ENCODE measurements at regions not wholly inside any gene's neighbourhood (a gene's known extent, or its start where the extent isn't known, plus 50 kb on each side); places are given as distances from the start of the nearest gene placed in this dataset.

DNA sequence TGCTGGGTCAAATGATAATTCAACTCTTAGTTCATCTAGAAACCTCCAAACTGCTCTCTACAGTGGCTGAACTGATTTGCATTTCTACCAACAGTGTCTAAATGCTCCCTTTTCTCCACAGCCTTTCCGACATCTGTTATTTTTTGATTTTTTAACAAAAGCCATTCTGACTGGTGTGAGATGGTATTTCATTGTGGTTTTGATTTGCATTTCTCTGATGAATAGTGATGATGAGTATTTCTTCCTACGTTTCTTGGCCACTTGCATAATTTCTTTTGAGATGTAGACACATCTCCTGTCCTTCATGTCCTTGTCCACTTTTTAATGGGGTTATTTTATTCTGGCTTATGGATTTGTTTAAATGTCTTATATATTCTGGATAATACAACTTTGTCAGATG, 298.2 kb upstream of the ARSJ start:
- TF ChIP-seq, protein P1, sequence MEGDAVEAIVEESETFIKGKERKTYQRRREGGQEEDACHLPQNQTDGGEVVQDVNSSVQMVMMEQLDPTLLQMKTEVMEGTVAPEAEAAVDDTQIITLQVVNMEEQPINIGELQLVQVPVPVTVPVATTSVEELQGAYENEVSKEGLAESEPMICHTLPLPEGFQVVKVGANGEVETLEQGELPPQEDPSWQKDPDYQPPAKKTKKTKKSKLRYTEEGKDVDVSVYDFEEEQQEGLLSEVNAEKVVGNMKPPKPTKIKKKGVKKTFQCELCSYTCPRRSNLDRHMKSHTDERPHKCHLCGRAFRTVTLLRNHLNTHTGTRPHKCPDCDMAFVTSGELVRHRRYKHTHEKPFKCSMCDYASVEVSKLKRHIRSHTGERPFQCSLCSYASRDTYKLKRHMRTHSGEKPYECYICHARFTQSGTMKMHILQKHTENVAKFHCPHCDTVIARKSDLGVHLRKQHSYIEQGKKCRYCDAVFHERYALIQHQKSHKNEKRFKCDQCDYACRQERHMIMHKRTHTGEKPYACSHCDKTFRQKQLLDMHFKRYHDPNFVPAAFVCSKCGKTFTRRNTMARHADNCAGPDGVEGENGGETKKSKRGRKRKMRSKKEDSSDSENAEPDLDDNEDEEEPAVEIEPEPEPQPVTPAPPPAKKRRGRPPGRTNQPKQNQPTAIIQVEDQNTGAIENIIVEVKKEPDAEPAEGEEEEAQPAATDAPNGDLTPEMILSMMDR (conservative IDR thresholded peaks at IDR 0.05) = no peak
- TF ChIP-seq ZFX (IDR thresholded peaks at IDR 0.05) = no peak
- no peak overlapping the region for H3K27ac ChIP-seq

DNA sequence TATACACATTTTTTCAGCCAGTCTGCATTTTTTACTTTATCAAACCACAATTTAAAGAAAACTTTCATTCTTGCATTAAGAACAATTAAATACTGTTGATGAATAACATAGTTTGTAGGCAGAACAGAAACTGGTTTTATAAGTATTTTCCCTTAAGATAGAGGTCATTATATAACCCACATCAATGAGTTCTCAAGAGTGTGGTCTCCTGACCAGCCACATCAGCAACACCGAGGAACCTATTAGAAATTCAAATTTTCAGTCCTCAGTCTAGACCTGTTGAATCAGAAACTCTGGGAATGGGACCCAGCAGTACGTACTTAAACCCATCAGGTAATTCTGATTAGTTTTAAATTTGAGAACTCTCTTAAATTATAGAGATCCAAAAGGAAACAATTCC, 299.6 kb upstream of the ARSJ start:
- TF ChIP-seq, protein P1 (conservative IDR thresholded peaks at IDR 0.05) = no peak
- TF ChIP-seq ZFX (IDR thresholded peaks at IDR 0.05) = no peak
- H3K27ac ChIP-seq = no peak overlapping the region

DNA sequence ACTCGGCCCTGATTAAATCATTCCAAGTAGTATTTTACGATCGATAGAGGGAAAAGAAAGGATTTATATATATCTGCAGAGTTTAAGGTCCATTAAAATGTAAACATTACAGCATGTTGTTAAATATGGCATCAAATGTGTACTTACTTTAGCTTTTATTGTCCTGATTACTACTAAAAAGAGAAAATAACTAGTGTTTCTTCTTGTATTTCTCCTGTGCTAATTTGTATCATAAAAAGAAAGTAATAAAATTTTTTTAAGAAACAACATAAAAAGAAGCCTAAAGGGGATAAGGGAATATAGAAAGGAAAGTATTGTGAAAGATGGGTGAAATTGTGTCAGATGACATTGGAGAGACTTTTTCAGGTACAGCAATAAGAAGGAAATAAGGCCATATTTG, 300.3 kb upstream of the ARSJ start:
- H3K27ac ChIP-seq = no peak overlapping the region
- TF ChIP-seq, protein P1 (conservative IDR thresholded peaks at IDR 0.05) = no peak
- no peak for TF ChIP-seq ZFX (IDR thresholded peaks at IDR 0.05)

DNA sequence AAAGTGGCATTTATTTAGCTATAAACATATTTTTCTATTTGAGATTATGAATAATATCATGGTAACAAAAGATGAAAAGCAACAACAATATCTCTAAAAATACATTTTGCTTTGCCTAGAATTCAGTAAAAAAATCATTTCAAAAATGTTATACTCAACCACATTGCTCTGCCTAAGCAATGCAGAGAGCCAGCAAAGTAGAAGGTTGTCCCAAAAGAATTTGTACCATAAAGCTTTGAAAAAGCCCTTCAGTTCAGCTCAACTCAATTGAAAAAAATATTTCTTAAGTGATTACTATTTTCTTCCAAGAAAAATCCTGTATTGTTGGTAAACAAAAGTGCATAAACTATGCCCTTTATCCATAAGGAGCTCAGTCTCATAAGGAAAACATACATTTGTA, 301.2 kb upstream of the ARSJ start:
- H3K27ac ChIP-seq = no peak overlapping the region
- TF ChIP-seq, protein P1 (conservative IDR thresholded peaks at IDR 0.05) = no peak
- TF ChIP-seq ZFX (IDR thresholded peaks at IDR 0.05) = no peak

DNA sequence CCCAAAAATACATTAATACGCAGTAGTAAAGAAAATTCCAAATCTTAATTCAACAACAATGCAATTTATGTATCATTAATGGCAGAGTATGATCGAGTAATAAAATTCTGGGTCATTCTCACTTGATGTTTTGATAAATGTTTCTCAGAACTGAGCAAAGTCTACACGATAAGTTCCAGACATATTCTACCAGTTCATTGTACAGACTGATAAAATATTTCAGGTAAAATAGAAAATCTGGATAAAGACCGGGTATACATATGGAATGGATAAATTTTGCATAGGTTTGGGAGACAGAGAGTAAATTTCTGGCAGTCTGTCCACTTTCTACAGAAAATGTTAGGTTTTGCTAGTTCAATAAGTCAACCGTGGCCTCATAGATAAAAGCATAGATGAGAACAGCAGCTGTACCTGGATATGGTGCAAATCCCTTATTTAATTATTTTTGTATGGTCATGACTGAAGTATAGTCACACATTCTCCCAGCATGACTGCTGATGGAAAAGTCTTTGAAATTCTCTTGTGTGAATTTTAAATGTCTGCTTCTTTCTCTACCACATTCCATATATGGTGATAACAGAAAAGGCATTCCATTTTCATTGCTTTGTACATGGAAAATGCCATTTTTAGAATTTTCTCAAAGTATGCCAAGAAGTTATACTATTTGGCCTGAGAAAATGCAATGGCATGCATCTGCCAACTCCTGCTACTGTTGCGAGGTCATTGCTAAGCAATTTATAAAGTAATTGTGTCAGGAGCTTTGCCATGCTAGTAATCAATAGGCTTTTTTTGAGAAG, 301.9 kb upstream of the ARSJ start:
- TF ChIP-seq ZFX (IDR thresholded peaks at IDR 0.05) = no peak
- TF ChIP-seq, protein P1 (conservative IDR thresholded peaks at IDR 0.05) = no peak
- H3K27ac ChIP-seq = no peak overlapping the region

DNA sequence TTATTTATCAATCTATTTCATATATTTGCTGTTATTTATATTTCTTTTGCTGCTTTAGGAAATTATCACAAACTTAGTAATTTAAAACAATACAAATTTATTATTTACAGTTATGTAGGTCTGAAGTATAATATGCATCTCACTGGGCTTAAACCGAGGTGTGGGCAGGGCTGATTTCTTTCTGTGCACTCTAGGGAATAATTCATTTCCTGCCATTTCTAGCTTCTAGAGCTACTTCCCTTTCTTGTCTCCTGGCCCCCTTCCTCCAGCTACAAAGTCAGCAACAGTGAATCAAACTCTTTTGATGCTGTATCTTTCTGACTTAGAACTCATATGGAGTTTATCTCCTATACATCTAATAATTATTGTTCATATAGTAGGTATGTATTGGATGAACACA, 303.5 kb upstream of the ARSJ start:
- no peak overlapping the region for H3K27ac ChIP-seq
- TF ChIP-seq, protein P1 (conservative IDR thresholded peaks at IDR 0.05) = no peak
- no peak for TF ChIP-seq ZFX (IDR thresholded peaks at IDR 0.05)

DNA sequence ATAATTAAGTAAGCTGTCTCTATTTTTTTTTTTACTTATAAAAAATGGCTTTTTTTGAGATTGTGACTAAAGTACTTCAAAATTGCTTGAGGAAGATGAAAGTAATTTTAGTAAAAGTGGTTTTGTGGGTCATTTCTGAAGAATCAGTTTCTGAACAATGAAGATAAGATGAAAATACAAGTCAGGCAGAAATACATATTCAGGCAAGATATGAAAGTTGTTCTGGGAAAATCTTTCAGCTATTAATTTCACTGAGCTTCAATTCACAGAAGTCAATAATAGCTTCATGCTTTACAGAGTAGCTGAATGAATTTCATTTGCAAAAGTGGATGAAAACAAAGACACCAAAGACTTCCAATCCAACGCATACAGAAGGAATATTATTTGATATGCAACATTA, 305.2 kb upstream of the ARSJ start:
- H3K27ac ChIP-seq = no peak overlapping the region
- TF ChIP-seq ZFX (IDR thresholded peaks at IDR 0.05) = no peak
- TF ChIP-seq, protein P1 (conservative IDR thresholded peaks at IDR 0.05) = no peak
